Glomerular endothelial cell (primary cell): ENCODE measurements at regions not wholly inside any gene's neighbourhood (a gene's known extent, or its start where the extent isn't known, plus 50 kb on each side); places are given as distances from the start of the nearest gene placed in this dataset.

Experiments
- DNase-seq: peaks from one replicate; pipeline ENCODE4 v3.0.0-alpha.2; 2011; ENCODE audit warnings: low read depth, low spot score; ENCODE audit errors: extremely low read depth

DNA sequence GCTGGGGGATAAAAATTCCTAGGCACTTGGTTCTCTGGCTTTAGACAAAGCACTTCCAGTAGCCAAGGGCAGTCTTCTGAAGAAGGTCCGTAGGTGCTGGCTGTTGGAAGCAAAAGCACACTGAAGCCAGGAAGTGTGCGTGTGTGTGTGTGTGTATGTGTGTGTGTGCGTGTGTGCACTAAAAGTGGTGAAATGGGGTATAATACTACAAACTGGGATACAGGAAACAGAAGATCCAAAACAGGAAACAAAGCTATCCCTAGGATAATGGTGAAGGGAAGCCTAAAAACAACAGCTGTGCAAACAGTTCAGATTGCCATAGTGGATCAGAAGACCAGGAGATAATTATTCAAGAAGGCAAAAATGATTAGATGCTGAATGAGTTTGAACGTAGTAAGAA is 103.4 kb downstream of the IL20RB start:
- DNase-seq: peak; percentile 12

DNA sequence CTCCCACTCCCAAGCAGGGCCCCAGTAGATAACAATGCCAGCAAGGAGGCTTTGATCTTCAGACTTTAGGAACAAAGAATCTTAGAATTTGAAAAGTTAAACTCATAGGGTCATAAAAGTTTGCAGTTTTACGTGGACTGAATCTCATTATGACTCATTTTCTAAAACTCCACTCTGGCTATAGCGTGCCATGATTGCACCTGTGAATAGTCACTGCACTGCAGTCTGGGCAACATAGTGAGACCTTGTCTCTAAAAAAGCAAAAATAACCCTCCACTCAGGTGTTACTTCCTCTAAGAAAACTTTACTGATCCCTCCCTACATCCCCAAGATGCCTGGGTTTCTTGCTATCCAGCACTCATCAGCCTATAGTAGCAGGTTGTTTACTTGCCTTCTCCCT is 104.5 kb downstream of the IL20RB start:
- no peak for DNase-seq

DNA sequence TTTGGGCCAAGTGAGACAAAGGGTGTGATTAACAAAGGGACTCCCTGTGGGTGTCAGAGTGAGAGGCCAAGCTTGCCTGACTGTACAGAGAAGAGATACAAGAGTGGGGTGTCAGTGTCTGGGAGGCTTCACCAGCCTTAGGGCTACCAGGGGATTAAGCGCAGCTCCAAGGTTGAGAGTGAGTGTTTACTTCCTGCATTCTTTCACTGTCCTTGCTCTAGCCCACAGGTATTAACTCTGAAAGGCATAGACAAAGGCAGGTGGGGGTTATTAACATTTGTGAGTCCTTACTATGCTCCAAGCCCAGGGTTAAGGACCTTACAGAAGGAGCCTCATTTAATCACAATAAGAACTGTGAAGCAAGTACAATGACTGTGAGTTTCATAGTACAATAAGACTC is 107.6 kb downstream of the IL20RB start:
- no peak for DNase-seq

DNA sequence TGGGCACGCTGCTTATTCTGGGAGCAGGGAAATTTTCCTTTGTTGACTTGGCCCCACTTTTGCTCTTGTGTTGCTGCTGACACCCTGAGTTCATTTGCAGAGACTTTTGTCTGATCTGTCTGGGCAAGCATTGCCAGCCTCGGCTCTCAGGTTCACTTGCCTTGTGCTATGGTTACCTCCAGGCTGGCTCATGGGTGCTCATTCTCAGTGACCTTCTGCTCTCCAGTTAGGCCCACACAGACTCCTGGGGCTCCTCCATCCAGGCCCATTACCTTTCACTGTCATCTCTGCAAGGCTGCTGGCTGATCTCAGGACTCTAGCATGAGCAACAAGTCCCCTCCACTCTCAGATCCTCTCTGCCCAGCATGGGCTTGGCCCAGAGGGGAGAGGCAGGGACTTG is 108.3 kb downstream of the IL20RB start:
- DNase-seq: no peak

DNA sequence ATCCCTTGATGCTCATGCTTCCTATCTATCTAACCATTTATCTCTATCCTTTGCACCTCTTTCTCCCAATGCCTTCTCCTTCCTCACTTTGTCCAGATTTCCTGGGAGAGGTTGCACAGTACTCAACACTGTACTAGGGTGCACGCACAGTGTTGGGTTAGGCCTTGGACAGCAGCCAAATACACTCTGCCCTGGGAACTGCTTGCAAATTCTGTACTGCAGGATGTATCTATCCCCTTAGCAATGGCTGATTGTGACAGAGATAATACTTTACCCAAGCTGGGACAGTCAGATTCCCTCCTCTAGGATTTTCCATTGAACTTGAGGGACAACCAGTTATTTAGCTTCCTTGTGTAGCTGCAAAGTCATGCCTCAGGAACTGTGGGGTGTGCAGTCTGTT is 113.3 kb downstream of the IL20RB start:
- DNase-seq: no peak

DNA sequence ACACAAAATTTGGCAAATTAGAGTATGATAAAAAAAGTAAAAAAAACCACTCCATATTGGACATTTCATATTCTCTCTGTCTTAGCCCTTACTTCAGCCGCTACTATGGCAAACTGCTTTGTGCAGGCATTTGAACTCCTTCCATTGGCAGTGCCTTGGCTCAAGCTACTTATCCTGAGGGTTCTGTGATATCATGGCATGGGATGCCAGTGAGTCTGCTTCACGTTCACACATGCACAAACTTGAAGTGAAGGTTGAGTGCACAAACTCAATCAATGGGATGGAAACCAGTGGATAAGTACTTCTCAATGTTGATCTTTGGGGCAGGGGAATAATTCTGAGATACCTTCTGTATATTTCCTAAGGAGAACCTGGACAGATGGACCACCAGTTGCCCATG is 117.2 kb downstream of the IL20RB start:
- DNase-seq: no peak

DNA sequence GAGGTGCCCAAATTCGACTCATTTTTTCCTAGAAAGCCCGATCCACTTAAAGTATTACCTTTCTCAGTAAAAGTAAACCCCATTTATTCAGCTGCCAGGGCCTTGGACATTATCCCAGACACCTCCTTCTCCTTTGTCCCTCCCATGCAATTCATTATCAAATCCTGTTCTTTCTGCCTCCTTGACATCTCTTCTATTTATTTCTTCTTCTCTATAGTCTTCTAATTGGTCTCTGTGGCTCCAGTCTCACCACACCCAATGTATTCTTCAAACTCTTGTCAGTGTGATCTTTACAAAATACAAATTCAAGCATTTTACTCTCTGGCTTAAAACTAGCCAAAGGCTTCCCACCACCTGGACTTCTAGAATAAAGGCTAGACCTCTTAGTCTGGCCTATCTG is 120.3 kb downstream of the IL20RB start:
- DNase-seq: no peak

DNA sequence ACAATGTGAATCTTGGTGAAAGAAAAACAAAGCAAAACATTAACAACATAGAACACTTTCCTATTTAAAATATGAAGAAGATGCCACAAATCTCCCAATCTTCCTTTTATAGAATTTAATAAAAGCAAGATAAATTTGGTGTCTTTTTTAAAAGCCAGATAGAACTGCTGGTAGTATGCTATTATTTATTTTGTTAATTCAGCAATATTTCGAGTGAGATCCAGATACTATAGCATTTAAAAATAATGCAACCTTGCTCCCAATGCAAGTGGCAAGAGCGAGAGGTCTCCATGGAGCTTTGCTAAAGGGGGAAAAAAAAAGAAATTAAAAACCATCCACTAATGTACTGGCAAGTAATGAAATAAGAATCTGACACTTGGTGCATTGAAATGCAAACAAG is 121.8 kb downstream of the IL20RB start:
- DNase-seq: no peak

DNA sequence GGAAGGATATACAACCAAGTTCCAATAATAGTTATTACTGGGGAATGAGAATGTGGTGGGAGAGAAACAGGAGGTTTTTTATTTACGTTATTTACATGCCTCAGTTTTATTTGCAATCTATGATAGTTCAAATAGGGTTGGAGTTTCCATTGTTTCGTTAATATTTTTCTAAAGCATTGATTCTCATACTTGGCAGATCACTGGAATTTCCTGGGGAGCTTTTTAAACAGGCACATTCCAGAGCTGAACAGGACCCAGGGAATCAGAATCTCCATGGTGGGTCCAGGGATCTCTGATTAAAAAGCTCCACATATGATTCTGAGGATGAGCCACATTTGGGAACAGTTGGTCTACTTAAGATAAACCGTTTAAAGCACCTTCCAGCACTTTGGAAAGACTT is 123.9 kb downstream of the IL20RB start:
- DNase-seq: no peak

DNA sequence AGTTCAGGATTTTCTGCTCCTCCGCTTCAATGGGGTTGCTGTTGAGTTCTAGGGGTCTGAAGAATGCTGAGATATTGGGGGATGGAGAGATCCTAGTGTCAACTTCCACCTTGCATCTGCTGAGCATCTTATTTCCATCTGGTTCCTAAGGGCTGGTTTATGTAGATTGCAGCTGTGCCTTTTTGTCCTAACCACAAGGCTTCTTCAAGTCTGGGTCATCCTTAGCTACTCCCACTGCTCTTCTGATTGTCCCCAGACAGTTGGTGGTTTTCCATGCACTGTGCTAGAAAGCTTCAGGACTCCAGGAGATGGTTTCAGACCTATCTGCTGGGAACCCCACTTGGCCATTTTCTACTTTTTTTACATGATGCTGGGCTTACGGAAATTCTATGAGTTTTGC is 125.0 kb downstream of the IL20RB start:
- no peak for DNase-seq

DNA sequence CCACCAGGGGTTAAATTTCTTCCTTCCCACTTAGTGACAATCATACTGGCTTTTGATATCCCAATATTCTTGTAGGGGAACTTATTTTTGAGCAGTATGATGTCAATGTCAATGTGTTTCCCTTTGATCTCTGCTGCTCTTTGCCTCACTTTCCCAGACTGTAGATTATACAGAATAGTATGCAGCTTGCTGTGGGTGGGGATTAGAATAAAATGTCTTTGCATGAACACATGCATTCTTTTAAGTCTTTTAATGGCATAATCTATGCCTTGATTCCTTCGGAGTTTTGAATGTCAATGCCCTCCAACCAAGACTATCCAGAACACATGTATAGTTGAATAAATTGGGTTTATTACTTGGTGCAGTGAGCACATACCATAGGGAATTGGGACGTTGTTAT is 125.5 kb downstream of the IL20RB start:
- no peak for DNase-seq

DNA sequence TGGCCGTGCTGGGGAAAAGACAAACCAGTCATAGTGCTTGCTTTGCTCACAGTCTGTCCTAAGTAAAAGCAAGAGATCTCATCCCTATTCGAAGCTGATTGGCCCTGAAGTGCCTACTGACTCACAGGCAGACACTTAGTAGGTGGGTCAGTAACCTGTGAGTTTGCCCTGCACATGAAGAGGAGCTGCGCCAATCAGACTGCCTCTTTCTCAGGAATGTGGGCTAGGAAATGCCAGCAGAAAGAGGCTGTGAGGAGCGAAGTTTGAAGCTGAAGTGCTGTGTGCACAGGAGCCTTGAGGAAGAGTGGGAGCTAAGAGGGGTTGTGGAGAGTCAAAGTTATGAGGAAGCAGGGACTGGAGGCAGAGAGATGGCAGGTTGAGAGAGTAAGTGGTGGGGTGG is 126.8 kb downstream of the IL20RB start:
- no peak for DNase-seq

DNA sequence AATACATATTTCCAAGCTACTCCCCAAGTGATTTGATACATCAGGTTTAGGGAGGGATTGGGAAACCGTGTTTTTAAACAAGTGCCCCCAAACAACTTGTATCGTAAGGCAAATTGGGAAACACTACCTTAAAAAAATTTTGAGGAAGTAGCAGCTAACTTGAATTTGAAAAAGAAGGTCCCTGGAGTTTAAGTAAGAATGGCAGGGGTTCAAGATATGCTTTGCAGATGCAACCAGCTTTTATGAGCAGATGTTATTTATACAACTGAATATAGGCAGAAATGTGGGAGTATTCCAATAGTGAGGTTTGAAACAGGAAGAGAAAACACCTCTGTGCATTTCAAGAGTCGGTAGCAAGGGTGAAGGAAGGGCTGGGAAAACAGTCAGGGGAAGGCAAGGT is 139.6 kb downstream of the IL20RB start:
- DNase-seq: no peak

DNA sequence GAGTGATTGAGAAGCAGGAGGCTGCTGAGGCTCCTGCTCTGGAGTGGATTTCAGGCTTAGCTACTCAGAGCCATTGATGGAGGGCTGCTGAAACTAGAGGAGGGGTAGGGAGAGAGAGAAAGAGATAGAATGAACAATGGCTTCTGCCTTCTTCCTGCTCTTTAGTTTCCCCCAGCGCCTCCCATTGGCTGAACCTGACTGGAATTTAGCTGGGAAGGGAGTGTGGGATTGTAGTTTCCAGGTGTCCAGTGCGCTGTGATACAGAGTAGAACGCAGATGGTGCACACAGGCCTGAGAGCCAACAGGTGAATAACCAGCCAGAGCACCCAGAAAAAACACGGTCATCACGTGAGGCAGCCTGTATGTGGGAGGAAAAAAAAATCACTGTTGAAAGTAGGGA is 140.1 kb downstream of the IL20RB start:
- DNase-seq: no peak

DNA sequence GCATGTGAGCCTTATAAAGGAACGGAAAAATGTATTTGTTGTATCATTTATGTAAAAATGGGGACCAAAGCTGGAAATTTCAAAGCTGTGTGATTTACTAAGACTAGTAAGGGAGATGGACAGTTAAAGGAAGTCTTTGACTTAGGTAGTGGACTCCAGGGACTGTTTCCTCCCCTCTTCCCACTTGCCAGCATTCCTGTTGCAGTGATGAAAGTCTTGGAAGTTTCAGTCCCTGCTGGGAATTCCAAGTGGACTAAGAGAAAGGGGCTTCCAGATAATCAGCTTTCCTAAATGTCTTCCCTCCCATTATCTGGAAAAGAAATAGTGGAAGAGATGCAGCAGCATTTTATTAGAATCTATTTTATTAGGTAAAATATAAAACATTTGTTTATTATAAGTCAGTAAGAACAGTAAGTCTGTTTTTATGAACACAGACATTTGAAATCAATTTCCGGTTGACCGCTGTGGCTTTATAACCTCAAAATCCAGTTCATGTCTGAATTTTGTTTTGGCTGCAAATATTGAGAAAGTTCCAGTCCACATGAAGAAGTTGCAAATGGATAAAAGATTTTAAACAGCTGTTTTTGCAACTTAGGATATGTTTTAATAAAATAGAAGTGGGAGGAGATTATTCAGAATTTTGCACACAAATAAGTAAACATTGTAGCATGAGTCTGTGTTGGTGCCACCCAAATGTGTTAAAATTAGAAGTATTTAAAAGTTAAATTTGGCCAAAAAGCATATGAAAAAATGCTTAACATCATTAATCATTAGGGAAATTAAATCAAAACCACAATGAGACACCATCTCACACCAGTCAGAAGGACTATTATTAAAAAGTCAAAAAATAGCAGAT is 141.8 kb downstream of the IL20RB start:
- DNase-seq: no peak

DNA sequence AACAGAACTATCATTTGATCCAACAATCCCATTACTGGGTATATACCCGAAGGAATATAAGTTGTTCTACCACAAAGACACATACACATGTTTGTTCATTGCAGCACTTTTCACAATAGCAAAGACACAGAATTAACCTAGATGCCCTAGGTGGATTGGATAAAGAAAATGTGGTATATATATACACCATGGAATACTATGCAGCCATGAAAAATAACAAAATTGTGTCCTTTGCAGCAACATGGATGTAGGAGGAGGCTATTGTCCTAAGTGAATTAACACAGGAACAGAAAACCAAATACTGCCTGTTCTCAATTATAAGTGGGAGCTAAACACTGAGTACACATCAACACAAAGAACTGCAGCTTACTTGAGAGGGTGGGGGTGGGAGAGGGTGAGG is 142.5 kb downstream of the IL20RB start:
- DNase-seq: no peak

DNA sequence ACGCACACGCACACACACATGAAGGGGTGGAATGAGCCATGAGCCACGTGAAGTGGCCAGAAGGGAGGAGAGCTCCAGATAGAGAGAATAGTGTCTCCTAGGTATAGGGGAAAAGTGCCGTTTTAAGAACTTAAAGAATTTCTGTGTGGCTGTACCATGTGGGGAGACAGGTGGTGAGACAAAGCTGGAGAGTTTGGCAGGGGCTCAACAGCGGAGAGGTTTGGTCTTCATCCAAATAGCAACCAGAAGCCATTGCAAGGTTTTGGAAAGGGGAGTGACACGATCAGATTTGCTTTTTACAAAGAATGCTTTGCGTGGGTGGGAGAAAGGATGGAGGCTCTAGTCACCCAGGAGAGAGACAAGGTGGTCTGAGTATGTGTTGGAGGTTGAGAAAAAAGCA is 146.0 kb downstream of the IL20RB start:
- no peak for DNase-seq

DNA sequence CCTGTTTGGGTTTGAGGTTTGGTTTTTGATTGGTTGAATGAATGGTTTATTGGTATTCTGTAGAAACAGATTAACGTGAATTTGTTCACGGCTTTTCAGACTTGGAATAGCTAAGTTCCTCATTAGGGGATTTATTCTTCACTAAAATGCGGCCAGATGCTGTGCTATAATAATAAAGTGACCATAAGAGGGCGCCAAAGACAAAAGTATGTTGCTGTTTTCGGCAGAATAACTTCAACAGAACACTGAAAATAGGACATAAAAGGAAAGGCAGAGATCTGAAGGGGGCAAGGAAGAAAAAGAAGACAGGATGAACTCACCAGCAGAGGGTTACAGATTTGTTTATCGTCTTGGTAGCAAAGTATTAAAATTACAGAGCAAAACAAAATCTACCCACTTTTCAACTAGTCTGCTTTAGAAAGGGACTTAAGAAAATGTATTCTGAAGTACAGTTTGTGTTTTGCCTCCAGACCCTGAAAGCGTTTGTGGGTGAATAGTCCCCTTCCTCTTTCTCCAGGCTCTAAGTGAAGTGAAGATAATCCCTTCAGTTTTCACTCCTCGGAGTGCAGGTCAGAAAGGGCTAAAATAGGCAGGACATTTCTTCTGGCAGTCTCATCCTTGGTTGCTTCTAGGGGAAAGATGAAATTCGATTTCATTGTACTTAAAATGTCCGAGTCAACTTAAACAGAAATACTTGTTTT is 147.6 kb downstream of the IL20RB start:
- peak; percentile 54 for DNase-seq

DNA sequence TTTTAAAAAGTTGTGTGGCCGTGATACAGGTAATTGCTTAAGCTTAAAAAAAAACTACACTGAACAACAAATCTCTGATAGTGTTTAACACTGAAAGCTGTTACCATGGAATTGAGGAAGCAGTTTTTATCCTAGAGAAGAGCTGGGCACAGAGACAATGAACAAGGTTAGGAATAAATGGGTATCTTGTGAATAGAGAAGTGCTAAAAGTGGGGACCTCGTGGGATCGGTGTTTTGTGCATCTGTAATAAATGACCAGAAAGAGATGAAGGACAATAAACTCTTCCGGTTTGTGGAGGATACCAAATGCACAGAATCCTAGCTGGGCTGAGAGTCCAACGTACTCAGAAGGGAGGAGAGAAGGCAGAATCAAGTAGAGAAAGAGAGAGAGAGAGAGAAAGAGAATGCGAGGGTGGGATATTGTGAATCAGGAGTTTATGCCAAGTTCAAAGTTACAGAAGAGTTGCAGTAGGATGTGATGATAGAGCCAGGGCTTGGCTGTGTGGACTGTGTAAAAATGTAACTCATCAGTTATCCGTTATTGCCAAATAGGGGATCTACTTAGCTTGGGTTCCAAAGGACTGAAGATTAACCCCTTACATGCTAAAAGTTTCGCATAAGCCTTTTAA is 148.9 kb downstream of the IL20RB start:
- no peak for DNase-seq

DNA sequence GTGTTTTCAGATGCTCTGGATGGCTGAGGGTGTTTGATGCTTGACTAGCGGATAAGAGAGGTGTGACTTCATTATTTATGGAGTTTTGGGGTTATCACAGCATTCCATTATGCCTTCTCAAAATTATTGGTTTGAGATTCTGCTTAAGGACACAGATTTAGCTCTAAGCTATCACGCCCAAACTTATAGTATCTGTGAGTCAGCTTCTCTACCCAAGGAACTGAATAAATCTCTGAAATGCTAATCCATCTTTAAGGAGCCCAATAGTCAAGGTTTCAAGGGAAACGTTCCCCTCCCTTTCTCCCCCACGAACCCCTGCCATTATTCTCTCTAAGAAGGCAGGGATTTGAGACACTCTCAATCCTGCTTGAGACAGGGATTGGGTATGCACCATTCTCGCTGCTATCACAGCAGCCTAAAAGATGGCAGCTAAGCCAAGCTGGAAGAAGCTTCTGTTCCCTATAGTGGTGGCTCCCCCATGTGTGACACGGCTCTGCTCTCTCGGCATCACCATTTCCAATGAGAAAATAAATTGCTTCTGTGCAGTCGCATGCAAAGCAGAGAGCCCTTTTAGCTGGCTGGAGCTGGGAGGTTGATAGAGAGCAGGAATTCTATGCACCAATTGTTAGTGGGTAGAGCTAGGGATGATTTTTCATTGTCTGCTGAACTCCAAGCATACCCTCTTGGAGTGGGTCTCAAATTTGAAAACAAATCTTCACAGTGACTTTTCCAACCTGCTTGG is 151.1 kb downstream of the IL20RB start:
- no peak for DNase-seq

DNA sequence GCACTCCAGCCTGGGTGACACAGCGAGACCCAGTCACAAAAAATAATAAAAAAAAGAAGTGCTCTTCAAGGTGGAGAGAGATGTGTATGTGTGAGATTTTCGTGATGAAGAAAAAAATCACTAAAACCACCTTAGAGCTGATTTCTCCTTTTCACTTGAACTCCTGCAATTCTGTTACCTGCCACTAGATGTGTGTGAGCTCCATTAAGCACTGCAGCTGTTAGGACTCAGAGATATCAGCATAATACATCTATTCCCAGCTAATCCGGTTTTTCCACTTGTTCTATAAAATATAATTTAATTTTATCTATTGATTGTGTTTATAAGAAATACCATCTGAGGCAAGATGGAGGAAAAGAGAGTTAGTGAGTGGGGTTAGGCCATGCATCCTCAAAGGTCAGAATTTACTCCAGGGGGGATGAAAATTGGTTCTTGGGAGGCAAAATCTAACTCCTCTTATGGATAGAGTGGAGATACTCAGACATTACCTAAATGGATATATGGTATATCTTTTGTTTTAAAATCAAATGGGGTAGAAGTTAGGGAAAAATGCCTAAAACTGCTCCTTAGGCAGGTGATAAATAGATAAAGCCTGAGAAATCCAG is 152.7 kb downstream of the IL20RB start:
- DNase-seq: no peak
